Peyer's patch (tissue), 4 donors: ENCODE measurements at regions not wholly inside any gene's neighbourhood (a gene's known extent, or its start where the extent isn't known, plus 50 kb on each side); places are given as distances from the start of the nearest gene placed in this dataset.

ENCODE experiments used
- POLR2A ChIP-seq, 2 donors: fragments of 450-650 bp; IDR thresholded peaks; one replicate each; pipeline ENCODE4 v1.5.1; 2017; ENCODE audit warnings: antibody characterized with exemption in 2 of 2, mild to moderate bottlenecking in 2 of 2, moderate library complexity in 2 of 2
- TF ChIP-seq, protein P1 (sequence below), 6 experiments: fragments of 450-650 bp in 4 of 6; fragments of 200-600 bp in 2 of 6; sonication (generic) in 1 of 6; IDR thresholded peaks; one replicate each; pipeline ENCODE4 v1.5.1; 2017 to 2019; ENCODE audit warnings: antibody characterized with exemption in 6 of 6, mild to moderate bottlenecking in 3 of 6, moderate library complexity in 1 of 6

DNA sequence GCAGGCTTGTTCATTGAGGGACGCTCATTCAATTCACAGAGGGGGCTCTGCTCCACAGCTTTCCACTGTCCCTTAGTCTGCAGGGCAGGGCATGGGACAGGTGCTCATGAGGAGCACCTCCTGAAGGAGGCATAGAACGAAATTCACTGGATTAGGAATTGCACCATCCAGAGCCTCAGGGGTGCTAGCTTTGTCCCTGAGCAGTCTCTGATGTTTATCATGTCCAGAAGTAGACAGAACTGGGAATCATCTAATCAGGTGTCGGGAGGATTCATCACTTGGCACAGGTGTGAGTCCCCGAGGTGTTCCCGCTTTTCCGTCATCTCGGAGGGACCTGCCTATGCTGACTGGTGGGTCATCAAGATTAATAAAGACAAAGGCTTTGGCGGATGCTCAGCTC lies 321.4 kb downstream of the AJAP1 start:
- TF ChIP-seq, protein P1, sequence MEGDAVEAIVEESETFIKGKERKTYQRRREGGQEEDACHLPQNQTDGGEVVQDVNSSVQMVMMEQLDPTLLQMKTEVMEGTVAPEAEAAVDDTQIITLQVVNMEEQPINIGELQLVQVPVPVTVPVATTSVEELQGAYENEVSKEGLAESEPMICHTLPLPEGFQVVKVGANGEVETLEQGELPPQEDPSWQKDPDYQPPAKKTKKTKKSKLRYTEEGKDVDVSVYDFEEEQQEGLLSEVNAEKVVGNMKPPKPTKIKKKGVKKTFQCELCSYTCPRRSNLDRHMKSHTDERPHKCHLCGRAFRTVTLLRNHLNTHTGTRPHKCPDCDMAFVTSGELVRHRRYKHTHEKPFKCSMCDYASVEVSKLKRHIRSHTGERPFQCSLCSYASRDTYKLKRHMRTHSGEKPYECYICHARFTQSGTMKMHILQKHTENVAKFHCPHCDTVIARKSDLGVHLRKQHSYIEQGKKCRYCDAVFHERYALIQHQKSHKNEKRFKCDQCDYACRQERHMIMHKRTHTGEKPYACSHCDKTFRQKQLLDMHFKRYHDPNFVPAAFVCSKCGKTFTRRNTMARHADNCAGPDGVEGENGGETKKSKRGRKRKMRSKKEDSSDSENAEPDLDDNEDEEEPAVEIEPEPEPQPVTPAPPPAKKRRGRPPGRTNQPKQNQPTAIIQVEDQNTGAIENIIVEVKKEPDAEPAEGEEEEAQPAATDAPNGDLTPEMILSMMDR (IDR thresholded peaks at IDR 0.05), result no peak
- TF ChIP-seq POLR2A (IDR thresholded peaks at IDR 0.05), result no peak
